ENCODE measurements at regions not wholly inside any gene's neighbourhood (a gene's known extent, or its start where the extent isn't known, plus 50 kb on each side); places are given as distances from the start of the nearest gene placed in this dataset.
A peak's percentile ranks its signal among the peaks of the same experiment; 100 is the strongest.
"Not testable (repeated sequence)": the region's sequence is repeated elsewhere in the genome, so short reads cannot be mapped to it uniquely, and the experiment has no call there.

- TF ChIP-seq SPI1 (IDR thresholded peaks at IDR 0.05; ENCODE audit: borderline replicate concordance, low read depth): no peak
- no peak for TF ChIP-seq POLR2AphosphoS5 (IDR thresholded peaks at IDR 0.05; ENCODE audit: low read depth)
- TF ChIP-seq GABPA (IDR thresholded peaks at IDR 0.05; ENCODE audit: low read depth): no peak
- no peak for TF ChIP-seq REST (IDR thresholded peaks at IDR 0.05; ENCODE audit: insufficient replicate concordance, low read depth)
- no peak for TF ChIP-seq CTCF (IDR thresholded peaks at IDR 0.05; ENCODE audit: insufficient read depth, low read length)
- H3K27ac ChIP-seq (replicated peaks): no peak overlapping the region
- H3K27me3 ChIP-seq (ENCODE audit: insufficient read depth, poor library complexity, severe bottlenecking): peaks cover 13% of the 10 kb centered on the region
- DNase-seq (ENCODE audit: low read depth in 1 of 2, low spot score in 1 of 2): no peak
- no peak overlapping the region for H3K4me3 ChIP-seq (replicated peaks; ENCODE audit: insufficient read depth, low read length)
Observed at GRCh38 chr17:21512307-21513011, 136.3 kb downstream of the KCNJ12 start.

GRCh38 chr17:21513012-21513570, 136.9 kb downstream of the KCNJ12 start:
- DNase-seq (ENCODE audit: low read depth in 1 of 2, low spot score in 1 of 2): peak; percentile 49 to 68
- Histone ChIP-seq H3K4me3 (replicated peaks; ENCODE audit: insufficient read depth, low read length) (no peak overlapping the region), H3K27me3 (ENCODE audit: insufficient read depth, poor library complexity, severe bottlenecking) (peaks cover 13% of the 10 kb centered on the region)

GRCh38 chr17:21514567-21514966, 138.4 kb downstream of the KCNJ12 start:
- not testable (repeated sequence) for H3K27ac ChIP-seq (replicated peaks); H3K4me3 ChIP-seq (replicated peaks; ENCODE audit: insufficient read depth, low read length); DNase-seq (ENCODE audit: low read depth in 1 of 2, low spot score in 1 of 2)
- peaks cover 13% of the 10 kb centered on the region for H3K27me3 ChIP-seq (ENCODE audit: insufficient read depth, poor library complexity, severe bottlenecking)

More at GRCh38 chr17:21513012-21513570, 136.9 kb downstream of the KCNJ12 start:
- TF ChIP-seq REST (IDR thresholded peaks at IDR 0.05; ENCODE audit: insufficient replicate concordance, low read depth) (no peak), CTCF (IDR thresholded peaks at IDR 0.05; ENCODE audit: insufficient read depth, low read length) (peak; percentile 37)
- no peak overlapping the region for H3K27ac ChIP-seq (replicated peaks)

- no peak for DNase-seq (ENCODE audit: low read depth in 1 of 2, low spot score in 1 of 2)
- H3K27me3 ChIP-seq (ENCODE audit: insufficient read depth, poor library complexity, severe bottlenecking): no peaks in the 10 kb centered on the region
- no peak overlapping the region for H3K27ac ChIP-seq (replicated peaks)
- TF ChIP-seq POLR2AphosphoS5 (IDR thresholded peaks at IDR 0.05; ENCODE audit: low read depth) (no peak), SPI1 (IDR thresholded peaks at IDR 0.05; ENCODE audit: borderline replicate concordance, low read depth) (no peak), CTCF (IDR thresholded peaks at IDR 0.05; ENCODE audit: insufficient read depth, low read length) (no peak), REST (IDR thresholded peaks at IDR 0.05; ENCODE audit: insufficient replicate concordance, low read depth) (no peak), GABPA (IDR thresholded peaks at IDR 0.05; ENCODE audit: low read depth) (no peak)
- H3K4me3 ChIP-seq (replicated peaks; ENCODE audit: insufficient read depth, low read length): no peak overlapping the region
Observed at GRCh38 chr17:21517538-21518293, 141.6 kb downstream of the KCNJ12 start.
